Left ventricle myocardium superior (tissue), 1 donor: ENCODE measurements at regions not wholly inside any gene's neighbourhood (a gene's known extent, or its start where the extent isn't known, plus 50 kb on each side); places are given as distances from the start of the nearest gene placed in this dataset.
"Not testable (repeated sequence)": the region's sequence is repeated elsewhere in the genome, so short reads cannot be mapped to it uniquely, and the experiment has no call there.

Experiments used
- ATAC-seq: fragments of 200-7000 bp; cut with Tn5 transposase; one replicate; pipeline ENCODE4 v1.9.1; 2020; ENCODE audit warnings: mild to moderate bottlenecking, moderate library complexity
- DNase-seq: peaks from one replicate; pipeline ENCODE4 v3.0.0-alpha.2; 2020
- intact Hi-C: fragments of 100-400 bp; cut with micrococcal nuclease; formaldehyde crosslinking; loops from one replicate; pipeline ENCODE4 v1.11.0; 2022
- donor health status: DM: no; HTN: yes; CAD: no; lungs with severe emphysema.

GRCh38 chr9:102768002-102768401 lies 227.1 kb upstream of the CYLC2 start:
- intact Hi-C loops, result no loop called here
- ATAC-seq (no peak), DNase-seq (no peak)

- ATAC-seq, result no peak
- intact Hi-C loops, result no loop called here
Observed at GRCh38 chr9:102767076-102767475, 228.1 kb upstream of the CYLC2 start.

GRCh38 chr9:102740578-102740977 lies 254.6 kb upstream of the CYLC2 start:
- no peak for DNase-seq
- ATAC-seq, result no peak
- intact Hi-C loops, result no loop called here

More at GRCh38 chr9:102767076-102767475, 228.1 kb upstream of the CYLC2 start:
- DNase-seq, result no peak

GRCh38 chr9:102728946-102729345 lies 266.2 kb upstream of the CYLC2 start:
- DNase-seq, result no peak
- intact Hi-C loops, result no loop called here
- no peak for ATAC-seq

- intact Hi-C loops, result no loop called here
- ATAC-seq, result no peak
Observed at GRCh38 chr9:102714184-102714583, 280.9 kb upstream of the CYLC2 start.

GRCh38 chr9:102712910-102713309 lies 282.2 kb upstream of the CYLC2 start:
- intact Hi-C loops, DNase-seq, ATAC-seq: not testable (repeated sequence)

More at GRCh38 chr9:102714184-102714583, 280.9 kb upstream of the CYLC2 start:
- DNase-seq, result no peak

GRCh38 chr9:102700936-102701335 lies 294.2 kb upstream of the CYLC2 start:
- ATAC-seq (no peak), DNase-seq (no peak)
- intact Hi-C loops, result no loop called here

- ATAC-seq (peak; percentile 67), DNase-seq (no peak)
- intact Hi-C loops, result no loop called here
Observed at GRCh38 chr9:102669220-102669619, 325.9 kb upstream of the CYLC2 start.

- ATAC-seq, result no peak
Observed at GRCh38 chr9:102652471-102652870, 342.7 kb upstream of the CYLC2 start.

GRCh38 chr9:102650896-102651295 lies 344.2 kb upstream of the CYLC2 start:
- DNase-seq (no peak), ATAC-seq (no peak)
- intact Hi-C loops, result no loop called here

More at GRCh38 chr9:102652471-102652870, 342.7 kb upstream of the CYLC2 start:
- intact Hi-C loops, result no loop called here
- DNase-seq, result no peak

- DNase-seq (no peak), ATAC-seq (no peak)
- intact Hi-C loops, result no loop called here
Observed at GRCh38 chr9:102642651-102643050, 352.5 kb upstream of the CYLC2 start.

- ATAC-seq, result no peak
- intact Hi-C loops, result no loop called here
Observed at GRCh38 chr9:102631559-102631958, 363.6 kb upstream of the CYLC2 start.

GRCh38 chr9:102609461-102609860 lies 385.7 kb upstream of the CYLC2 start:
- ATAC-seq (no peak), DNase-seq (no peak)
- intact Hi-C loops, result no loop called here

More at GRCh38 chr9:102631559-102631958, 363.6 kb upstream of the CYLC2 start:
- no peak for DNase-seq

GRCh38 chr9:102603198-102604195 lies 391.6 kb upstream of the CYLC2 start:
- ATAC-seq, intact Hi-C loops: not testable (repeated sequence)
- peak; percentile 16 for DNase-seq

- DNase-seq, result no peak
- intact Hi-C loops, result no loop called here
- no peak for ATAC-seq
Observed at GRCh38 chr9:102594241-102594640, 400.9 kb upstream of the CYLC2 start.

GRCh38 chr9:102587281-102587680 lies 407.9 kb upstream of the CYLC2 start:
- no peak for DNase-seq
- intact Hi-C loops, result no loop called here
- ATAC-seq, result no peak

GRCh38 chr9:102569436-102569835 lies 425.7 kb upstream of the CYLC2 start:
- intact Hi-C loops, result no loop called here
- DNase-seq (no peak), ATAC-seq (no peak)

- ATAC-seq, result no peak
- intact Hi-C loops, result no loop called here
Observed at GRCh38 chr9:102551346-102551745, 443.8 kb upstream of the CYLC2 start.

GRCh38 chr9:102550886-102551285 lies 444.2 kb upstream of the CYLC2 start:
- intact Hi-C loops, result no loop called here
- DNase-seq, result no peak
- ATAC-seq, result no peak

More at GRCh38 chr9:102551346-102551745, 443.8 kb upstream of the CYLC2 start:
- DNase-seq, result no peak

GRCh38 chr9:102550266-102550665 lies 444.9 kb upstream of the CYLC2 start:
- no peak for ATAC-seq
- intact Hi-C loops, result no loop called here
- no peak for DNase-seq

GRCh38 chr9:102534031-102534430 lies 461.1 kb upstream of the CYLC2 start:
- DNase-seq, result no peak
- no peak for ATAC-seq
- intact Hi-C loops, result loop anchor here (5.0 kb wide), 1 partner anchor 377 kb away; no protein-coding TSS in a partner anchor
